ENCODE measurements at regions not wholly inside any gene's neighbourhood (a gene's known extent, or its start where the extent isn't known, plus 50 kb on each side); places are given as distances from the start of the nearest gene placed in this dataset.
"Not testable (repeated sequence)": the region's sequence is repeated elsewhere in the genome, so short reads cannot be mapped to it uniquely, and the experiment has no call there.

DNA sequence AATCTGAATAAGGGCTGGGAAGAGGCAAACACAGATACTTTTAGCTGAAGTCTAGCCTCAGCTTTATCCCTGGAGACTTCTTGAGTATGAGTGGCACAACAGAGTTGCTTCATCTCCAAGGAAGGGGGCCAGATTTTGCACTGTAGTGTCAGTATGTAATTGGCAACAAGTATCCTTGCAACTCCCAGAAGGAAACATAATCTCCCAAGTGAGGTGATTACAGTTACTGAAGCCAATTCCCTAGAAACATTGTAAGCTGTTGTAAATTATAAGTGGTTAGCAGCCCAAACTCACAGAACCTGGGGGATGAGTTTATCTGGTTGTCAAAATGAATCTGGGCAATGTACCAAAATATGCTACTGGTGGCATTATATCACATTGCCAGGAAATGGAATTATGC is 2065.7 kb upstream of the PCDH20 start:
- DNase-seq, result peak; percentile 8

DNA sequence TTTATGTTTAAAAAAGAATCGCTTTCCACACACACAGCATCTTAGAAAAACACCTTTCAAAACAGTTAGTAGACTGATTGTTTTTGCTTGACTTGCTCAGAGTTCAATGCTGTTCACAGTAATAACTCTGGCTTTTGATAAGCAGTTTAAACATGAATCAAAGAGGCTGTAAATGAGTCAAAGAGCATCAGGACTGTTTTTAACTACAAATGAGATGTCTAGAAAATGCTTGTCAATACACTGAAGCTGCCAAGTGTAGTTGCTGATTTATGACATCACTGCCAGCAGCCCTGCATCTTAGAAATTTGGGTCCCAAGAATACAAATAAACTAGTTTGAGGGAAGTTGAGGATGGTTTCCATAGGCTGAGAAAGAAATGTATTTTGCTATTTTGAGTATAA is 2057.1 kb upstream of the PCDH20 start:
- DNase-seq, result no peak

DNA sequence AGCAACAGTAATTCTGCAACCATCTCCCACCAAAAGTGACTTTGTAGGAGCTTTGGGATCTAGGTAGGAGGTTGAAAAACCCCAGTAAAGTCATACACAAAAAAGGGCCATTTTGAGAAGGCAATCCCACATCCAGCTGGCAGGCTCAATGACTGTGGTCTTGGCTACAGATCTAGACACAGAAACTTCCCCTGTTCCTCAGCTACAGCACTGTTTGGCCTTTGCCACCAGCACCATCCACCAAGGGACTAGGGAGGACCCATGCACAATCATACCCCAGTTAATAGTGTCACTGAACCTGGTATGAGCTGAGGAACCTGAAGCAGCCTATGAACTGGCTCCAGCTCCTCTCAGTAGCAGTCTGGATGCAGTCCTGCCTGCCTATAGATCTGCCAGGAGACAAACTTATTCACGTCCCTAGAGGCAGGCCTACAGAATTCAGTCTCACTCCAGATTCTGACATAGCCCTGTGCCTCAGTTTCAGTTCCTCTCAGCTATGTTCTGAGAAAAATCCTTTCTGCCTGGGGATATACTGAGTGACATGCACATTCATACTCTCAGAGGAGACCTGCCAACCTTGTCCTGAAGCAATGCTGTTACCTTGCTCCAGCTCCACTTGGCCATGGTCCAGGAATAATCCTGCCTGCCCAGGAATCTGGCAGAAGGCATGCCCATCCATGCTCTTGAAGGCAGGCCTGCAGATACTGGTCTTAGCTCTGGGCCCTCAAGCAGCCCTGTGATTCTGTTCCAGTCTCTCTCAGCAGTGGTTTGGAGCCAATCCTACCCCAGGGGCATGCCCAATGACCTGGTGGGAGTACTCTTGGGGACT is 2048.3 kb upstream of the PCDH20 start:
- no peak for DNase-seq

DNA sequence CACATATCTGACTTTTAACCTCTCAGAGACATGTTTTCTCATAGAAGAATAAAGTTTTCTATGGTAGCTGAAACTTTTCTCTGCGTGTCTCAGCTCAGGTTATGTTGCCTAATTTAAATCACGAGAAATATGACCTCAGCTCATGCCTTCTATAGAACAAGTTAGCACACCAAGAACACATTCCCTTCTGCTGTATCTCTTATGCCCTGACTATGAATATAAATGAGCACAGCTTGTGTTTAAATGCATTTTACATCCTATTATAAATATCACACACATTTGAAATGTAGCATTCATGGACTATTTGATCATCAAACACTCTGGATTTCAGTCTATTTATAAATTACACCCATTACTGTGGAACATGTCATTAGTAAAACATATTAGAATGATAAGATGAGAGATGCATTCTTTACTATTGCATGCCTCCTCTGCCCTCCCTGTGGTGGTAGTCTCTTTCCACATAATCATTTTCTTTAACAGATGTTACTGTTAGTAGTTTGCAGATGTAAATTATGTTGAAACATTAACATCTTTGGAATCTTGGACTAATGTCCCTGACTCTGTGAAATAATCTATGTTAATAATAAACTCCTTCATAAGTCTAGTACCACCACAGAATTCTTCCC is 2044.9 kb upstream of the PCDH20 start:
- DNase-seq, result no peak

GRCh38 chr13:63457186-63457585 is 2041.5 kb upstream of the PCDH20 start:
- DNase-seq, result no peak

- DNase-seq, result no peak
Observed at GRCh38 chr13:63455938-63456337, 2040.3 kb upstream of the PCDH20 start.

- DNase-seq, result no peak
Observed at GRCh38 chr13:63449550-63449949, 2033.9 kb upstream of the PCDH20 start.

DNA sequence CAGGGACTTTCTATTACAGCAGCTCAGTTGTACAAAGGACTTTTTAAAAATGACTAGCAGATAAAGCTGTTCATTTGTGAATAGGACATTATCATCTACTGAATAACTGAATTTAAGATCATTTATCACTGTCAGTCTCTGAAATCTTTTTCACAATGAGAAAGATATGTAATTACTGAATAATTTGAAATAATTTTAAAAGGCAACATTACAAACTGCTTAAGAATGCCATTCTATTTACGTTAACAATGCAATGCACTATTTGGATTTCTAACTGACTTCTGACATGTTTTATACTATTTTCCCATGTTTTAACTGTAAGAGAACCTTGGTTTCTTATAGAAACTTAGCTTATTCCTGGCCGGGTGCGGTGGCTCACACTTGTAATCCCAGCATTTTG is 2033.0 kb upstream of the PCDH20 start:
- no peak for DNase-seq

DNA sequence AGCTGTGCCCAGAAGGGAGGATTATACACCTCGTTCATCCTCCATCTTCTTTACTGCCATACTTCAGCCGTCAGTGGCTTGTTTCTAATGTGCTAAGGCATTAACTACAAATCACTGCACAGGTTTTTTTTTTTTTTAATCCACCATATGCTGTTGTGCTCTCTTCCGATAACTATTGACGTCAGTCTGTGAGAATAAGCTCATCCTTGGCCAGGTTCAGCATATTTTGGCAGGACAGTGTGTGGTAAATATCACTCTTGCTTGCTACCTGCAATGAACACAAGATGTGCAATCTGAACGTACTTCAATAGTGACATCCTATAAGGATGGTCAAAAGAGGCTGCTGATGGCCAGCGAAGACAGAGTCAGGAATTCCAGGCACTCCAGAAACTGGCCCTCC is 2030.7 kb upstream of the PCDH20 start:
- DNase-seq, result no peak

DNA sequence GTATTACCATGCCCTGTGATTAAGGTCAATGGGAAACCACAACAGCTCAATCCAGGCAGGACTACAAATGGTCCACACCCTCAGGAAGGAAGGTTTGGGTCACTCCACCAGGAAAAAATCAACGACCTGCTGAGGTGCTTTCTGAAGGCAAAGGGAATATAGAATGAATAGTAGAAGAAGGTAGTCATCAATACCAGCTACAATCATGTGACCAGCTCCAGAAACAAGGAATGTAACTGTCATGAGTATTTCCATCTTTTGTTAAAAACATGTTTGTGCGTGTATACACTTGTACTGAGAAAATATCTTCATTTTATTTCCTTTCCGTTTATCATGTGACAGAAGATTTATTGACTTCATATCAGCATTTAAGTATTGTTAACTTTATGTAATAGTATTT is 2028.6 kb upstream of the PCDH20 start:
- DNase-seq, result not testable (repeated sequence)

DNA sequence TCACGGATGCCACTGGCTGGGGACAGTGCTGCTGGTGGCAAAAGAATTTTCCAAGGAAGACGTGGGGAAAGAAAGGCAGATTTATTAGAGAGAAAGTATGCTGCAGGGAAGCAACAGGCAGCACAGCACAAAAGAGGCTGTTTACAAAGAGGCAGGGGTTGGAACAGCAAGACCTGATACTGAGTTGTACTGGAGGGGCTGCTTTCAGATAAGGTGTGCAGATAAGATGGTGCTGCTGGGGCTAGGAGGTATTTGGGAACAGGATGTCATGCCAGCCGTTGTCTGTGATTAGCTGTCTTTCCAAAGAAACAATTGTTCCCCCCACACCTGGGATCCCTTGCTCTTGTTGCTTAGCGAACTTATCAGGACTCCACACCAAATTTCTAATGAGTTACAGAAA is 2023.3 kb upstream of the PCDH20 start:
- DNase-seq, result no peak

- no peak for DNase-seq
Observed at GRCh38 chr13:63436325-63436668, 2020.6 kb upstream of the PCDH20 start.

- DNase-seq, result peak; percentile 8
Observed at GRCh38 chr13:63435667-63436324, 2020.1 kb upstream of the PCDH20 start.

- no peak for DNase-seq
Observed at GRCh38 chr13:63433546-63434150, 2018.0 kb upstream of the PCDH20 start.

- DNase-seq, result no peak
Observed at GRCh38 chr13:63427170-63427569, 2011.5 kb upstream of the PCDH20 start.

- DNase-seq, result no peak
Observed at GRCh38 chr13:63425131-63425530, 2009.5 kb upstream of the PCDH20 start.

DNA sequence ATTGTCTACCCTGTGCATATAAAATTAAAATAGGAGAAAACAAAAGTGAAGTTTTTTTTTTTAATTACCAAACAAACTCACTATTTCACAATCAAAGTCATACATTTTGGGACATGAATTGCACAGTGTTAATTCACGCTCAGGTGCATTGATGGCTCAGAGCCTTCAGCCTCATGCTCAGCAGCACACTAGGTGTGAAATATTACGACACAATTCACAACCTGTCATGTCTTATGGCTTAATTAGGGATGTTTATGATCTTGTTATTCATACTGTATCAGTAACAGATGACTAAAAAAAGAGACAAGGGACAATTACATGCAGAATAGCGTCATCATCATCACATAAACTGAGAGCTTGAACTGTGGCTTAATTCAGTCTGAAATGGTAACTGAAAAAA is 2005.5 kb upstream of the PCDH20 start:
- DNase-seq, result no peak

DNA sequence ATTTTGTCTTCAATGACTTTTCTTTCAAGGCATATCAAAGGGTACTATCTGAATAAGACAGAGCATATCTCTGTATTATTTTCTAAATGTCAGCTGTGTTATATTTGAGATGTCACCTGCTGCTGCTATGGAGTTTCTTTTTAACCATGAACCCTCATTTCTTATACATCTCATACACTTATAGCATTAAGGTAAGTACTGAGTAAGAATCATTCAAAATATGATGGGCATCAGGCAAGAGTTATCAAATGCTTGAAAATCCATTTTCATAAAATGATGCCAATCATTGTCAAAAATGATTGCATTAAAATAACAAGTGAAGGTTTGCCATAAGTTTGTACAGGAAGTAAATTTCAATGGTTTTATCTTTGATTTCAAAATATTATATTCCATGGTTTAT is 2005.0 kb upstream of the PCDH20 start:
- DNase-seq, result no peak

GRCh38 chr13:63414247-63414646 is 1998.6 kb upstream of the PCDH20 start:
- DNase-seq, result no peak

GRCh38 chr13:63409791-63410351 is 1994.2 kb upstream of the PCDH20 start:
- no peak for DNase-seq

GRCh38 chr13:63408331-63409189 is 1992.9 kb upstream of the PCDH20 start:
- DNase-seq, result peak; percentile 61

DNA sequence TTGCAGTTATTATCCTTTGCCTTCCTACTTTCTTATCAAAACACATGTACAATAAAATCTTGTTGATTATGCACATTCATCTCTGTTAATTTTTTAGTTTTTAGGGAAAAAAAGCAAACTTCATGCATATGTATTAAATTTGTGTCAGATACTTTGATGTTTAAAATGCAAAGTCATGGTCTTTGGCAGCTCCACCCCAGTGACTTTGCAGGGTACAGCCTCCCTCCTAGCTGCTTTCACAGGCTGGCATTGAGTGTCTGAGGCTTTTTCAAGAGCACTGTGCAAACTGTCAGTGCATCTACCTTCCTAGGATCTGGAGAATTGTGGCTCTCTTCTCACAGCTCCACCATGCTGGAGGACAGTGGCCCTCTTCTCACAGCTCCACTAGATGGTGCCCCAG is 1988.1 kb upstream of the PCDH20 start:
- no peak for DNase-seq

All from tongue (tissue), 1 donor.